Nephron (organoid): ENCODE measurements at regions not wholly inside any gene's neighbourhood (a gene's known extent, or its start where the extent isn't known, plus 50 kb on each side); places are given as distances from the start of the nearest gene placed in this dataset.

ENCODE experiments used
- H3K27ac Mint-ChIP-seq, 3 experiments: 2 replicates each; pipeline ENCODE4 v1.8.0; 2020; ENCODE audit warnings: mixed read lengths in 3 of 3, mild to moderate bottlenecking in 2 of 3, moderate library complexity in 1 of 3
- H3K27me3 Mint-ChIP-seq: 2 replicates; pipeline ENCODE4 v1.8.0; 2021; ENCODE audit warnings: low read depth, mild to moderate bottlenecking, moderate library complexity, mixed read lengths
- H3K36me3 Mint-ChIP-seq: 2 replicates; pipeline ENCODE4 v1.8.0; 2020; ENCODE audit warnings: low read depth, mixed read lengths
- H3K4me1 Mint-ChIP-seq: 2 replicates; pipeline ENCODE4 v1.8.0; 2020; ENCODE audit warnings: mixed read lengths
- H3K4me3 Mint-ChIP-seq, 3 experiments: 2 replicates each; pipeline ENCODE4 v1.8.0; 2020; ENCODE audit warnings: mild to moderate bottlenecking in 3 of 3, mixed read lengths in 3 of 3, moderate library complexity in 2 of 3
- H3K9me3 Mint-ChIP-seq: 2 replicates; pipeline ENCODE4 v1.8.0; 2020; ENCODE audit warnings: mixed read lengths
- TF ChIP-seq, protein P1 (sequence below), 3 experiments: fragments of 200-600 bp; sonication (generic); IDR thresholded peaks; one replicate each; pipeline ENCODE4 v1.5.0; 2021; ENCODE audit warnings: antibody characterized with exemption in 3 of 3; ENCODE audit not compliant: unreplicated experiment in 3 of 3

DNA sequence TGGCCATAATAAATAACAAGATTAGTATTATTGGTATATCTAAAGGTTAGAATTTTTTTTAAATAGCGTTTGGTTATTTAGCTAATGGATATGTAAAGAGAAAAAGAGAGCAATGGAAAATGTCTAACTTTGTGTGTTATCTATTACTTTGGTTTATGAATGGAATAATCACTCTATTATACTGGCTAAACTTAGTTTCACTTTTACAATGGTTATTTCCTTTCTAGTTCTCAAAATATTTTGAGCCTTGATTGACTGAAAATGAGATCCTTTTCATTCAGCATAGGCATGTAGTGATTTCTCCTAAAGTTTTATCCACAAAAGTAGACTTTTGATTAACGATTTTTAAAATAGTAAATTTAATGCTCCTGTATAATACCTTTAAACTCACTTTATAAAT, 51.6 kb upstream of the MLIP start:
- Mint-ChIP-seq H3K27ac (no peak overlapping the region), H3K27me3 (no peaks in the 10 kb centered on the region), H3K4me3 (no peak overlapping the region), H3K4me1 (peaks cover 11% of the 10 kb centered on the region), H3K9me3 (no peaks in the 10 kb centered on the region), H3K36me3 (no peaks in the 10 kb centered on the region)
- TF ChIP-seq, protein P1, sequence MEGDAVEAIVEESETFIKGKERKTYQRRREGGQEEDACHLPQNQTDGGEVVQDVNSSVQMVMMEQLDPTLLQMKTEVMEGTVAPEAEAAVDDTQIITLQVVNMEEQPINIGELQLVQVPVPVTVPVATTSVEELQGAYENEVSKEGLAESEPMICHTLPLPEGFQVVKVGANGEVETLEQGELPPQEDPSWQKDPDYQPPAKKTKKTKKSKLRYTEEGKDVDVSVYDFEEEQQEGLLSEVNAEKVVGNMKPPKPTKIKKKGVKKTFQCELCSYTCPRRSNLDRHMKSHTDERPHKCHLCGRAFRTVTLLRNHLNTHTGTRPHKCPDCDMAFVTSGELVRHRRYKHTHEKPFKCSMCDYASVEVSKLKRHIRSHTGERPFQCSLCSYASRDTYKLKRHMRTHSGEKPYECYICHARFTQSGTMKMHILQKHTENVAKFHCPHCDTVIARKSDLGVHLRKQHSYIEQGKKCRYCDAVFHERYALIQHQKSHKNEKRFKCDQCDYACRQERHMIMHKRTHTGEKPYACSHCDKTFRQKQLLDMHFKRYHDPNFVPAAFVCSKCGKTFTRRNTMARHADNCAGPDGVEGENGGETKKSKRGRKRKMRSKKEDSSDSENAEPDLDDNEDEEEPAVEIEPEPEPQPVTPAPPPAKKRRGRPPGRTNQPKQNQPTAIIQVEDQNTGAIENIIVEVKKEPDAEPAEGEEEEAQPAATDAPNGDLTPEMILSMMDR (IDR thresholded peaks at IDR 0.05; ENCODE audit: unreplicated experiment in 3 of 3) = no peak

DNA sequence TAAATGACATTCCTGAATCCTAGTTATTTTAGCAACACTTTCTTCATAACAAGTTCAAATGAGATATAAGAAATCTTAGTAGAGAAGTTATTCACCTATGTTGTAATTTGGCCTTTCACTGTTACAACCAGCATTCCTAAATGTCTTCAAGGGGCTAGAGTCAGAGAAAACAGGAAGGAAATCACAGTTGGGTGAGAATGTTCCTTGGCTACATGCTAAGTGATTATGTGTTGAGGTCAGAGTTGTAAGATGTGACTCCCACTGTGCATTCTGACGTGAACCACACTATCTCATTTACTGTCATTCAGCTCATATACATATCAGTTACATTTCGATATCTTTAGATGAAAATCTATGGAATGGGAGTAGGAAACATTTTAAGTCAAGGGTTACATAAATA, 51.0 kb upstream of the MLIP start:
- H3K4me3 Mint-ChIP-seq = no peak overlapping the region
- TF ChIP-seq, protein P1 (IDR thresholded peaks at IDR 0.05; ENCODE audit: unreplicated experiment in 3 of 3) = no peak
- no peaks in the 10 kb centered on the region for H3K36me3 Mint-ChIP-seq
- H3K9me3 Mint-ChIP-seq = no peaks in the 10 kb centered on the region
- H3K27me3 Mint-ChIP-seq = no peaks in the 10 kb centered on the region
- no peak overlapping the region for H3K27ac Mint-ChIP-seq
- H3K4me1 Mint-ChIP-seq = peaks cover 10% of the 10 kb centered on the region
